Thyroid gland (tissue), 4 donors: ENCODE measurements at regions not wholly inside any gene's neighbourhood (a gene's known extent, or its start where the extent isn't known, plus 50 kb on each side); places are given as distances from the start of the nearest gene placed in this dataset.

Source experiments
- DNase-seq, 2 donors: peaks; one replicate each; pipeline ENCODE4 v3.0.0-alpha.2; 2019
- H3K27ac ChIP-seq, 3 donors: fragments of 200-600 bp; sonication (generic); 1 replicate in 2 of 3; 2 replicates in 1 of 3; pipeline ENCODE4 v1.5.1; 2016 to 2019; ENCODE audit warnings: mild to moderate bottlenecking in 1 of 3, moderate library complexity in 1 of 3
- H3K27me3 ChIP-seq: fragments of 200-600 bp; sonication (generic); one replicate; pipeline ENCODE4 v1.5.1; 2019
- H3K36me3 ChIP-seq, 2 donors: fragments of 200-600 bp; sonication (generic); one replicate each; pipeline ENCODE4 v1.5.1; 2016 to 2019
- H3K4me1 ChIP-seq, 2 donors: fragments of 200-600 bp; sonication (generic); one replicate each; pipeline ENCODE4 v1.5.1; 2017 to 2019
- H3K4me3 ChIP-seq, 3 donors: fragments of 200-600 bp; sonication (generic); replicated peaks in 1 of 3; 1 replicate in 2 of 3; 2 replicates in 1 of 3; pipeline ENCODE4 v1.5.1; 2016; ENCODE audit warnings: mild to moderate bottlenecking in 1 of 3
- H3K9me3 ChIP-seq: fragments of 200-600 bp; sonication (generic); one replicate; pipeline ENCODE4 v1.5.1; 2017
- POLR2A ChIP-seq, 2 donors: fragments of 450-650 bp; IDR thresholded peaks; one replicate each; pipeline ENCODE4 v1.6.1; 2017; ENCODE audit warnings: antibody characterized with exemption in 2 of 2, mild to moderate bottlenecking in 2 of 2, moderate library complexity in 1 of 2
- WGBS, 2 donors: methylation state at CpG; one replicate each; pipeline ENCODE4 v1.1.5; 2017; 5-methylcytosine and 5-hydroxymethylcytosine counted together
- intact Hi-C: fragments of 100-400 bp; cut with DNase I; formaldehyde crosslinking; loops from one replicate; pipeline ENCODE4 v1.15.1; 2023
- TF ChIP-seq, protein P1 (sequence below), 6 experiments: fragments of 200-600 bp in 3 of 6; fragments of 450-650 bp in 3 of 6; sonication (generic) in 3 of 6; IDR thresholded peaks; one replicate each; pipeline ENCODE4 v1.5.1; 2016 to 2019; ENCODE audit warnings: antibody characterized with exemption in 6 of 6, mild to moderate bottlenecking in 2 of 6, inconsistent platforms in 1 of 6, moderate library complexity in 1 of 6

- H3K4me1 ChIP-seq: no peaks in the 10 kb centered on the region
- no peak for TF ChIP-seq POLR2A (IDR thresholded peaks at IDR 0.05)
- TF ChIP-seq, protein P1, sequence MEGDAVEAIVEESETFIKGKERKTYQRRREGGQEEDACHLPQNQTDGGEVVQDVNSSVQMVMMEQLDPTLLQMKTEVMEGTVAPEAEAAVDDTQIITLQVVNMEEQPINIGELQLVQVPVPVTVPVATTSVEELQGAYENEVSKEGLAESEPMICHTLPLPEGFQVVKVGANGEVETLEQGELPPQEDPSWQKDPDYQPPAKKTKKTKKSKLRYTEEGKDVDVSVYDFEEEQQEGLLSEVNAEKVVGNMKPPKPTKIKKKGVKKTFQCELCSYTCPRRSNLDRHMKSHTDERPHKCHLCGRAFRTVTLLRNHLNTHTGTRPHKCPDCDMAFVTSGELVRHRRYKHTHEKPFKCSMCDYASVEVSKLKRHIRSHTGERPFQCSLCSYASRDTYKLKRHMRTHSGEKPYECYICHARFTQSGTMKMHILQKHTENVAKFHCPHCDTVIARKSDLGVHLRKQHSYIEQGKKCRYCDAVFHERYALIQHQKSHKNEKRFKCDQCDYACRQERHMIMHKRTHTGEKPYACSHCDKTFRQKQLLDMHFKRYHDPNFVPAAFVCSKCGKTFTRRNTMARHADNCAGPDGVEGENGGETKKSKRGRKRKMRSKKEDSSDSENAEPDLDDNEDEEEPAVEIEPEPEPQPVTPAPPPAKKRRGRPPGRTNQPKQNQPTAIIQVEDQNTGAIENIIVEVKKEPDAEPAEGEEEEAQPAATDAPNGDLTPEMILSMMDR (IDR thresholded peaks at IDR 0.05): no peak
- H3K4me3 ChIP-seq: no peak overlapping the region
- no peaks in the 10 kb centered on the region for H3K9me3 ChIP-seq
- no peaks in the 10 kb centered on the region for H3K36me3 ChIP-seq
- 64 to 87% methylated on average over 6 of the region's 6 CpGs for WGBS, 2 donors
- no peak overlapping the region for H3K27ac ChIP-seq
- no peak for DNase-seq
- H3K27me3 ChIP-seq: no peaks in the 10 kb centered on the region
- intact Hi-C loops: no loop called here
These were observed 118.0 kb downstream of the KCNE4 start for GRCh38 chr2:223169830-223170605.

DNA sequence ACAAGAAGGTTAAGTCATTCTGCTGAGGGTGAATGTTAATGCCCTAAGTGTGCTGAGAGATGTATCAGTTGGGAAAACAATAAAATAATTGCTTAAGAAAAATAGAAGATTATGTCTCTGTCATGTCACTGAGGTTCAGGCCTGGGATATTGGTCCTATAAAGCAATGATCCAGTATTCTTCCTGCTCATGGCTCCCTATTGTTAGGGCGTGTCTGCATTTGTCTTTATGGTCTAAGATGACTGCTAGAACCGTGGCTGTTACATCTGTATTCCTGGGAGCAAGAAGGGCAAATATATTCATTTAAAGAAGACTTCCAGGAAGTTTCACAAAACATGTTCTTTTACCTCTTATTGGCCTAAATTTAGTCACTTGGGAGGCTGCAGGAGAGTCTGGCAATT, 125.0 kb downstream of the KCNE4 start:
- Histone ChIP-seq H3K36me3 (no peaks in the 10 kb centered on the region), H3K4me1 (no peaks in the 10 kb centered on the region), H3K27ac (no peak overlapping the region), H3K4me3 (no peak overlapping the region), H3K27me3 (no peaks in the 10 kb centered on the region), H3K9me3 (no peaks in the 10 kb centered on the region)
- 66 to 94% methylated on average over 2 of the region's 2 CpGs for WGBS, 2 donors
- TF ChIP-seq, protein P1 (IDR thresholded peaks at IDR 0.05): no peak
- TF ChIP-seq POLR2A (IDR thresholded peaks at IDR 0.05): no peak
- intact Hi-C loops: no loop called here
- DNase-seq: no peak

- no peak for DNase-seq
- no peaks in the 10 kb centered on the region for H3K27me3 ChIP-seq
- intact Hi-C loops: no loop called here
- no peaks in the 10 kb centered on the region for H3K4me1 ChIP-seq
- H3K9me3 ChIP-seq: no peaks in the 10 kb centered on the region
- WGBS, 2 donors: 41 to 61% methylated on average over 2 of the region's 2 CpGs
- H3K4me3 ChIP-seq: no peak overlapping the region
- no peak for TF ChIP-seq POLR2A (IDR thresholded peaks at IDR 0.05)
- TF ChIP-seq, protein P1 (IDR thresholded peaks at IDR 0.05): no peak
- no peaks in the 10 kb centered on the region for H3K36me3 ChIP-seq
- H3K27ac ChIP-seq: no peak overlapping the region
These were observed 128.5 kb downstream of the KCNE4 start for GRCh38 chr2:223180463-223180862.

DNA sequence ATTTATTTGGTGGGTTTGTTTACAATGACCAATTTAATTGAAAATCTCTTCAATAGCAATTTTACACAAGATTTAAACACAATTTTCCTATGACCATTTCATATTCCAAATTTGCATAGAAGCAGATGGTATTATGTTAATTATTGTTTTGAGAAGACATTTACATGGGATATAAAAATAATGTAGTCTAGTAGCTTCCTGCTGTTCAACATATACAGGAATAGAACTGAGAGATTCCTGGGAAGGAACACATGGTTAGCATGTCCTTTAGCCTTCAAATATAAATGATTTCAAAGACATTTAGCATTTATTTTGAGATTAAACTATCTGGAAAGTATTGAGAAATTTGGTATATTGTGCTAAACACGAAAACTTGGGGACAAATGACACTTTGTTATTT, 129.6 kb downstream of the KCNE4 start:
- intact Hi-C loops: no loop called here
- Histone ChIP-seq H3K4me1 (no peaks in the 10 kb centered on the region), H3K27me3 (no peaks in the 10 kb centered on the region), H3K9me3 (no peaks in the 10 kb centered on the region), H3K27ac (no peak overlapping the region), H3K4me3 (no peak overlapping the region), H3K36me3 (no peaks in the 10 kb centered on the region)
- no peak for DNase-seq
- WGBS, 2 donors: 86 to 88% methylated on average over 1 of the region's 1 CpG
- no peak for TF ChIP-seq POLR2A (IDR thresholded peaks at IDR 0.05)
- TF ChIP-seq, protein P1 (IDR thresholded peaks at IDR 0.05): no peak

- intact Hi-C loops: no loop called here
- no peak for DNase-seq
- Histone ChIP-seq H3K4me3 (no peak overlapping the region), H3K27me3 (no peaks in the 10 kb centered on the region), H3K27ac (no peak overlapping the region), H3K4me1 (no peaks in the 10 kb centered on the region), H3K36me3 (no peaks in the 10 kb centered on the region), H3K9me3 (no peaks in the 10 kb centered on the region)
- 90 to 91% methylated on average over 2 of the region's 2 CpGs for WGBS, 2 donors
- TF ChIP-seq POLR2A (IDR thresholded peaks at IDR 0.05): no peak
- TF ChIP-seq, protein P1 (IDR thresholded peaks at IDR 0.05): no peak
These were observed 130.4 kb downstream of the KCNE4 start for GRCh38 chr2:223182356-223182755.
